ENCODE measurements at regions not wholly inside any gene's neighbourhood (a gene's known extent, or its start where the extent isn't known, plus 50 kb on each side); places are given as distances from the start of the nearest gene placed in this dataset.
"Not testable (repeated sequence)": the region's sequence is repeated elsewhere in the genome, so short reads cannot be mapped to it uniquely, and the experiment has no call there.

- DNase-seq (ENCODE audit: low read depth): no peak
These were observed 68.3 kb downstream of the DYRK2 start for GRCh38 chr12:67716817-67717216.

- DNase-seq (ENCODE audit: low read depth): not testable (repeated sequence)
These were observed 70.8 kb downstream of the DYRK2 start for GRCh38 chr12:67719303-67719702.

- no peak for DNase-seq (ENCODE audit: low read depth)
These were observed 71.9 kb downstream of the DYRK2 start for GRCh38 chr12:67720351-67720856.

- DNase-seq (ENCODE audit: low read depth): no peak
These were observed 72.7 kb downstream of the DYRK2 start for GRCh38 chr12:67721248-67721647.

- DNase-seq (ENCODE audit: low read depth): no peak
These were observed 73.8 kb downstream of the DYRK2 start for GRCh38 chr12:67722296-67722695.

GRCh38 chr12:67726868-67727267 is 78.3 kb downstream of the DYRK2 start:
- no peak for DNase-seq (ENCODE audit: low read depth)

- DNase-seq (ENCODE audit: low read depth): no peak
These were observed 79.4 kb downstream of the DYRK2 start for GRCh38 chr12:67727702-67728666.

- DNase-seq (ENCODE audit: low read depth): no peak
These were observed 84.3 kb downstream of the DYRK2 start for GRCh38 chr12:67732857-67733256.

- DNase-seq (ENCODE audit: low read depth): no peak
These were observed 87.3 kb downstream of the DYRK2 start for GRCh38 chr12:67735868-67736267.

GRCh38 chr12:67740711-67741110 is 92.2 kb downstream of the DYRK2 start:
- DNase-seq (ENCODE audit: low read depth): no peak

- DNase-seq (ENCODE audit: low read depth): no peak
These were observed 92.7 kb downstream of the DYRK2 start for GRCh38 chr12:67741270-67741669.

- DNase-seq (ENCODE audit: low read depth): no peak
These were observed 93.9 kb downstream of the DYRK2 start for GRCh38 chr12:67742461-67742860.

GRCh38 chr12:67747869-67748742 is 99.6 kb downstream of the DYRK2 start:
- no peak for DNase-seq (ENCODE audit: low read depth)

- DNase-seq (ENCODE audit: low read depth): no peak
These were observed 100.1 kb downstream of the DYRK2 start for GRCh38 chr12:67748743-67749040.

- no peak for DNase-seq (ENCODE audit: low read depth)
These were observed 102.1 kb downstream of the DYRK2 start for GRCh38 chr12:67750513-67751183.

- no peak for DNase-seq (ENCODE audit: low read depth)
These were observed 102.9 kb downstream of the DYRK2 start for GRCh38 chr12:67751381-67751928.

GRCh38 chr12:67752226-67752732 is 103.7 kb downstream of the DYRK2 start:
- DNase-seq (ENCODE audit: low read depth): no peak

- no peak for DNase-seq (ENCODE audit: low read depth)
These were observed 106.6 kb downstream of the DYRK2 start for GRCh38 chr12:67754933-67755697.

- no peak for DNase-seq (ENCODE audit: low read depth)
These were observed 109.1 kb downstream of the DYRK2 start for GRCh38 chr12:67757651-67758050.

- DNase-seq (ENCODE audit: low read depth): no peak
These were observed 109.6 kb downstream of the DYRK2 start for GRCh38 chr12:67758119-67758518.

GRCh38 chr12:67758521-67758920 is 110.0 kb downstream of the DYRK2 start:
- DNase-seq (ENCODE audit: low read depth): no peak

All from stimulated activated CD4-positive, alpha-beta T cell treated with anti-CD3 and anti-CD28 coated beads, Interleukin-2, amount 100 ng/mL, for 4 hours (primary cell).